HepG2 (cell line): ENCODE measurements at regions not wholly inside any gene's neighbourhood (a gene's known extent, or its start where the extent isn't known, plus 50 kb on each side); places are given as distances from the start of the nearest gene placed in this dataset.

ENCODE experiments used
- ATAC-seq: fragments of 200-7000 bp; cut with Tn5 transposase; 3 replicates; pipeline ENCODE4 v1.9.1; 2020; ENCODE audit warnings: mild to moderate bottlenecking, moderate library complexity
- BruUV-seq: library from RNA; stranded (reverse); fragments of 400-500 nt; replicated peaks from 2 replicates; lab custom pipeline; 2021; lab: Mats Ljungman, UMichigan
- CTCF ChIA-PET: fragments of 300-600 bp; formaldehyde crosslinking; extraction: SDS; loops from one replicate; lab custom pipeline; 2021; ENCODE audit warnings: low total read pairs, inconsistent platforms, low intra/inter-chr PET ratio; lab: Yijun Ruan, JAX
- POLR2A ChIA-PET: fragments of 350-600 bp; sonication (Branson Sonifier 250); formaldehyde crosslinking; loops from one replicate; lab custom pipeline; 2020; ENCODE audit warnings: antibody characterized with exemption, inconsistent platforms; lab: Yijun Ruan, JAX
- DNase-seq: peaks from one replicate; pipeline ENCODE4 v3.0.0-alpha.2; 2015; ENCODE audit warnings: low spot score
- FAIRE-seq: peaks from 3 replicates; lab custom pipeline; 2011; peaks lifted over from hg19 to GRCh38; lab: Jason Lieb, UNC
- H2AFZ ChIP-seq: one replicate; pipeline ENCODE4 v1.6.1; 2011; ENCODE audit warnings: low read length, inconsistent platforms
- H3K27ac ChIP-seq: fragments of 300-600 bp; 3 replicates; pipeline ENCODE4 v1.8.0; 2011; ENCODE audit warnings: mixed run types, mild to moderate bottlenecking, mixed read lengths, low read length, inconsistent platforms; ENCODE audit not compliant: insufficient read depth; ENCODE audit errors: extremely low read length
- H3K27me3 ChIP-seq, 2 experiments: fragments of 200-600 bp in 1 of 2; 2 replicates in 1 of 2; 3 replicates in 1 of 2; pipeline versions ENCODE4 v1.6.0 to v1.8.0; 2011; ENCODE audit warnings: low read length in 2 of 2, mild to moderate bottlenecking in 2 of 2, moderate library complexity in 2 of 2, inconsistent platforms in 1 of 2; ENCODE audit not compliant: insufficient read depth in 2 of 2, control insufficient read depth in 1 of 2
- H3K36me3 ChIP-seq, 2 experiments: fragments of 200-600 bp in 1 of 2; replicated peaks in 1 of 2; 2 replicates in 1 of 2; 3 replicates in 1 of 2; pipeline versions ENCODE4 v1.5.1 to v1.8.0; 2011; ENCODE audit warnings: low read length in 2 of 2, inconsistent platforms in 1 of 2; ENCODE audit not compliant: insufficient read depth in 2 of 2, control insufficient read depth in 1 of 2
- H3K4me1 ChIP-seq: 2 replicates; pipeline ENCODE4 v1.5.1; 2012; ENCODE audit warnings: low read length, inconsistent platforms; ENCODE audit not compliant: insufficient read depth
- H3K4me2 ChIP-seq: 2 replicates; pipeline ENCODE4 v1.6.0; 2011; ENCODE audit warnings: low read depth, low read length, inconsistent platforms
- H3K4me3 ChIP-seq, 3 experiments: fragments of 200-600 bp in 1 of 3; sonication (generic), shearing (Covaris generic) in 1 of 3; replicated peaks in 1 of 3; 2 replicates each; pipeline ENCODE4 v1.5.1; 2011 to 2016; ENCODE audit warnings: low read length in 3 of 3, inconsistent platforms in 2 of 3, low read depth in 2 of 3, mild to moderate bottlenecking in 2 of 3, control low read depth in 1 of 3, mixed read lengths in 1 of 3; ENCODE audit not compliant: insufficient read depth in 1 of 3
- H3K79me2 ChIP-seq: one replicate; pipeline ENCODE4 v1.6.1; 2011; ENCODE audit warnings: low read length, inconsistent platforms; ENCODE audit not compliant: insufficient read depth
- H3K9ac ChIP-seq: 2 replicates; pipeline ENCODE4 v1.6.0; 2011; ENCODE audit warnings: mild to moderate bottlenecking, low read depth, low read length, inconsistent platforms; ENCODE audit not compliant: insufficient read depth
- H3K9me3 ChIP-seq: 2 replicates; pipeline ENCODE4 v1.5.1; 2012; ENCODE audit warnings: mild to moderate bottlenecking, low read length
- H4K20me1 ChIP-seq: 2 replicates; pipeline ENCODE4 v1.6.0; 2011; ENCODE audit warnings: inconsistent platforms, mild to moderate bottlenecking, low read length, moderate library complexity; ENCODE audit not compliant: insufficient read depth
- ERF ChIP-seq: IDR thresholded peaks from 2 replicates; pipeline ENCODE4 v1.6.1; 2018; ENCODE audit warnings: missing biosample characterization, missing genetic modification reagents
- HMGA1 ChIP-seq: sonication (generic); formaldehyde crosslinking; conservative IDR thresholded peaks from 2 replicates; pipeline ENCODE4 v1.4.0; 2020; ENCODE audit warnings: missing genetic modification reagents
- JUNB ChIP-seq: sonication (generic); formaldehyde crosslinking; IDR thresholded peaks from 2 replicates; pipeline ENCODE4 v1.8.0; 2022; ENCODE audit warnings: missing genetic modification reagents, mild to moderate bottlenecking, borderline replicate concordance
- KMT2A ChIP-seq: sonication (generic); formaldehyde crosslinking; IDR thresholded peaks from 2 replicates; pipeline ENCODE4 v1.4.0; 2020; ENCODE audit warnings: missing genetic modification reagents
- MIER2 ChIP-seq: IDR thresholded peaks from 2 replicates; pipeline ENCODE4 v1.6.1; 2016; ENCODE audit warnings: missing biosample characterization, missing genetic modification reagents
- PATZ1 ChIP-seq: sonication (generic); formaldehyde crosslinking; IDR thresholded peaks from 2 replicates; pipeline ENCODE4 v1.4.0; 2020; ENCODE audit warnings: missing genetic modification reagents
- SP1 ChIP-seq, 2 experiments: fragments of 450-650 bp in 1 of 2; sonication (generic) in 1 of 2; formaldehyde crosslinking in 1 of 2; IDR thresholded peaks; 2 replicates each; pipeline versions ENCODE4 v1.4.0 to v1.6.1; 2016 to 2020; ENCODE audit warnings: missing genetic modification reagents in 1 of 2
- ZC3H4 ChIP-seq: sonication (generic); formaldehyde crosslinking; IDR thresholded peaks from 2 replicates; pipeline ENCODE4 v1.4.0; 2020; ENCODE audit warnings: missing genetic modification reagents, borderline replicate concordance
- ZFP62 ChIP-seq: sonication (generic); formaldehyde crosslinking; IDR thresholded peaks from 2 replicates; pipeline ENCODE4 v1.4.0; 2020; ENCODE audit warnings: missing genetic modification reagents
- ZGPAT ChIP-seq: IDR thresholded peaks from 2 replicates; pipeline ENCODE4 v1.6.1; 2016; ENCODE audit warnings: mild to moderate bottlenecking
- ZNF615 ChIP-seq: sonication (generic); formaldehyde crosslinking; IDR thresholded peaks from 2 replicates; pipeline ENCODE4 v1.5.0; 2020; ENCODE audit warnings: mild to moderate bottlenecking, missing genetic modification reagents, borderline replicate concordance
- ZNF660 ChIP-seq: sonication (generic); formaldehyde crosslinking; IDR thresholded peaks from 2 replicates; pipeline ENCODE4 v1.5.1; 2020; ENCODE audit warnings: mild to moderate bottlenecking, low read depth, missing genetic modification reagents, borderline replicate concordance
- ZNF724P ChIP-seq: sonication (generic); formaldehyde crosslinking; IDR thresholded peaks from 2 replicates; pipeline ENCODE4 v1.8.0; 2022; ENCODE audit warnings: missing genetic modification reagents, borderline replicate concordance
- ZNF747 ChIP-seq: sonication (generic); formaldehyde crosslinking; IDR thresholded peaks from 2 replicates; pipeline ENCODE4 v1.8.1; 2023; ENCODE audit warnings: missing genetic modification reagents, mild to moderate bottlenecking, borderline replicate concordance
- ZNF772 ChIP-seq: sonication (generic); formaldehyde crosslinking; IDR thresholded peaks from 2 replicates; pipeline ENCODE4 v1.5.0; 2020; ENCODE audit warnings: mild to moderate bottlenecking, missing genetic modification reagents
- WGBS: methylation state at CpG from one replicate; pipeline ENCODE4 v1.1.6; 2017; ENCODE audit warnings: low lambda C conversion rate; 5-methylcytosine and 5-hydroxymethylcytosine counted together
- in situ Hi-C: cut with HindIII; loops from 2 replicates; pipeline ENCODE4 v1.10.0; 2017; ENCODE audit warnings: low pct_unique_long_range_greater_than_20kb; ENCODE audit not compliant: extremely low pct_ligation_motif_present
- intact Hi-C: fragments of 100-400 bp; cut with micrococcal nuclease; formaldehyde crosslinking; loops from one replicate; pipeline ENCODE4 v1.10.0; 2022; ENCODE audit not compliant: unreplicated experiment
- TF ChIP-seq, protein P1 (sequence below): sonication (generic); formaldehyde crosslinking; IDR thresholded peaks from 2 replicates; pipeline ENCODE4 v1.8.0; 2023; ENCODE audit warnings: mild to moderate bottlenecking, missing genetic modification reagents
- TF ChIP-seq, protein P2 (sequence below): fragments of 450-650 bp; IDR thresholded peaks from 2 replicates; pipeline ENCODE4 v1.6.1; 2016

DNA sequence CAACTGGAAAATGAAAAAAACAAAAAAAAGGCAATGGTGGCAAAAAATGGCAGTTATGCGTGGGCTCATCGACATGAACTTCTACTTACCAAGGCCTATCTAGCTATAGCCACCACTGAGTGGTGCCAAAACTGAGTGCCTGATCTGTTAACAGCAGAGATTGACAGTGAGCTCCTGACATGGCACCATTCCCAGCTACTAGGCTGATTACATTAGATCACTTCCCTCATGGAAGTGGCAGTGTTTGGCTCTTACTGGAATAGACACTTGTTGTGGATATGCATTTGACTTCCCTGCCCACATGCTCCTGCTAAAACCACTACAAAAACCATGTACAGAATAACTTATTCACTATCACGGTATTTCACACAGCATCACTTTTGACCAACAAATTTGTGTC, 216.1 kb upstream of the SGK1 start:
- FAIRE-seq (no peak), DNase-seq (no peak), ATAC-seq (no peak)
- Histone ChIP-seq H2AFZ (no peak overlapping the region), H3K9me3 (no peaks in the 10 kb centered on the region), H3K9ac (no peak overlapping the region), H4K20me1 (no peaks in the 10 kb centered on the region), H3K36me3 (no peaks in the 10 kb centered on the region), H3K4me1 (peaks cover 20% of the 10 kb centered on the region), H3K27ac (no peak overlapping the region), H3K4me2 (no peak overlapping the region), H3K4me3 (no peak overlapping the region), H3K27me3 (no peaks in the 10 kb centered on the region), H3K79me2 (no peaks in the 10 kb centered on the region)
- 77% methylated on average over 3 of the region's 3 CpGs for WGBS
- BruUV-seq, result no TSS peak
- TF ChIP-seq, protein P1, sequence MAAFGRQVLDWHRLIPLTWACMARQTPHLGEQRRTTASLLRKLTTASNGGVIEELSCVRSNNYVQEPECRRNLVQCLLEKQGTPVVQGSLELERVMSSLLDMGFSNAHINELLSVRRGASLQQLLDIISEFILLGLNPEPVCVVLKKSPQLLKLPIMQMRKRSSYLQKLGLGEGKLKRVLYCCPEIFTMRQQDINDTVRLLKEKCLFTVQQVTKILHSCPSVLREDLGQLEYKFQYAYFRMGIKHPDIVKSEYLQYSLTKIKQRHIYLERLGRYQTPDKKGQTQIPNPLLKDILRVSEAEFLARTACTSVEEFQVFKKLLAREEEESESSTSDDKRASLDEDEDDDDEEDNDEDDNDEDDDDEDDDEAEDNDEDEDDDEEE (CRISPR knock-in tag), result no peak
- TF ChIP-seq ZNF660 (CRISPR knock-in tag), result no peak
- TF ChIP-seq MIER2 (CRISPR knock-in tag), result no peak
- no peak for TF ChIP-seq ZGPAT (CRISPR knock-in tag)
- TF ChIP-seq ERF, result no peak
- TF ChIP-seq ZNF772 (CRISPR knock-in tag), result no peak
- no peak for TF ChIP-seq JUNB (CRISPR knock-in tag)
- no peak for TF ChIP-seq KMT2A (CRISPR knock-in tag)
- TF ChIP-seq HMGA1 (CRISPR knock-in tag), result no peak
- TF ChIP-seq, protein P2, sequence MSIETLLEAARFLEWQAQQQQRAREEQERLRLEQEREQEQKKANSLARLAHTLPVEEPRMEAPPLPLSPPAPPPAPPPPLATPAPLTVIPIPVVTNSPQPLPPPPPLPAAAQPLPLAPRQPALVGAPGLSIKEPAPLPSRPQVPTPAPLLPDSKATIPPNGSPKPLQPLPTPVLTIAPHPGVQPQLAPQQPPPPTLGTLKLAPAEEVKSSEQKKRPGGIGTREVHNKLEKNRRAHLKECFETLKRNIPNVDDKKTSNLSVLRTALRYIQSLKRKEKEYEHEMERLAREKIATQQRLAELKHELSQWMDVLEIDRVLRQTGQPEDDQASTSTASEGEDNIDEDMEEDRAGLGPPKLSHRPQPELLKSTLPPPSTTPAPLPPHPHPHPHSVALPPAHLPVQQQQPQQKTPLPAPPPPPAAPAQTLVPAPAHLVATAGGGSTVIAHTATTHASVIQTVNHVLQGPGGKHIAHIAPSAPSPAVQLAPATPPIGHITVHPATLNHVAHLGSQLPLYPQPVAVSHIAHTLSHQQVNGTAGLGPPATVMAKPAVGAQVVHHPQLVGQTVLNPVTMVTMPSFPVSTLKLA, result no peak
- TF ChIP-seq SP1 (IDR thresholded peaks at IDR 0.05), result no peak
- TF ChIP-seq SP1 (CRISPR knock-in tag; IDR thresholded peaks at IDR 0.05), result no peak
- no peak for TF ChIP-seq ZNF747 (CRISPR knock-in tag)
- TF ChIP-seq ZC3H4 (CRISPR knock-in tag), result no peak
- no peak for TF ChIP-seq ZNF724P (CRISPR knock-in tag)
- no peak for TF ChIP-seq ZFP62 (CRISPR knock-in tag)
- TF ChIP-seq ZNF615 (CRISPR knock-in tag), result no peak
- TF ChIP-seq PATZ1 (CRISPR knock-in tag), result no peak
- CTCF ChIA-PET, result no interaction called here
- in situ Hi-C loops (no loop called here), intact Hi-C loops (no loop called here)
- POLR2A ChIA-PET, result no interaction called here
